Large intestine (tissue), 3 donors: ENCODE measurements at regions not wholly inside any gene's neighbourhood (a gene's known extent, or its start where the extent isn't known, plus 50 kb on each side); places are given as distances from the start of the nearest gene placed in this dataset.
"Not testable (repeated sequence)": the region's sequence is repeated elsewhere in the genome, so short reads cannot be mapped to it uniquely, and the experiment has no call there.

Experiments
- DNase-seq, 2 donors: peaks; one replicate each; pipeline versions ENCODE4 v3.0.0 to v3.0.0-alpha.2; 2013
- H3K27ac ChIP-seq: one replicate; pipeline ENCODE4 v1.5.1; 2013; ENCODE audit warnings: low read length
- H3K27me3 ChIP-seq: 2 replicates; pipeline ENCODE4 v1.6.1; 2013; ENCODE audit warnings: low read length; ENCODE audit not compliant: control insufficient read depth, insufficient read depth
- H3K36me3 ChIP-seq: 2 replicates; pipeline ENCODE4 v1.6.1; 2013; ENCODE audit warnings: low read length; ENCODE audit not compliant: control insufficient read depth, insufficient read depth
- H3K4me1 ChIP-seq: one replicate; pipeline ENCODE4 v1.6.1; 2013; ENCODE audit warnings: low read length; ENCODE audit not compliant: control insufficient read depth, insufficient read depth
- H3K4me3 ChIP-seq: one replicate; pipeline ENCODE4 v1.5.1; 2013; ENCODE audit warnings: low read length
- H3K9me3 ChIP-seq: one replicate; pipeline ENCODE4 v1.6.1; 2013; ENCODE audit warnings: mild to moderate bottlenecking, low read depth, low read length, moderate library complexity; ENCODE audit not compliant: control insufficient read depth
- WGBS: methylation state at CpG from one replicate; pipeline ENCODE4 v1.1.5; 2013; ENCODE audit warnings: low lambda C conversion rate; ENCODE audit not compliant: insufficient coverage; 5-methylcytosine and 5-hydroxymethylcytosine counted together

GRCh38 chr14:34300882-34301734, 160.9 kb downstream of the SPTSSA start:
- Histone ChIP-seq H3K9me3 (no peaks in the 10 kb centered on the region), H3K27ac (no peak overlapping the region), H3K4me1 (no peaks in the 10 kb centered on the region), H3K4me3 (no peak overlapping the region), H3K36me3 (no peaks in the 10 kb centered on the region), H3K27me3 (no peaks in the 10 kb centered on the region)
- no CpG with 5 or more reads among the region's 3 CpGs for WGBS
- no peak for DNase-seq

GRCh38 chr14:34300330-34300729, 161.7 kb downstream of the SPTSSA start:
- Histone ChIP-seq H3K36me3 (no peaks in the 10 kb centered on the region), H3K4me3 (no peak overlapping the region), H3K27ac (no peak overlapping the region), H3K27me3 (no peaks in the 10 kb centered on the region), H3K9me3 (no peaks in the 10 kb centered on the region), H3K4me1 (no peaks in the 10 kb centered on the region)
- no CpG with 5 or more reads among the region's 3 CpGs for WGBS
- no peak for DNase-seq

GRCh38 chr14:34299360-34299759, 162.7 kb downstream of the SPTSSA start:
- no peak for DNase-seq
- no CpG with 5 or more reads among the region's 3 CpGs for WGBS
- Histone ChIP-seq H3K9me3 (no peaks in the 10 kb centered on the region), H3K27ac (no peak overlapping the region), H3K4me3 (no peak overlapping the region), H3K4me1 (no peaks in the 10 kb centered on the region), H3K27me3 (no peaks in the 10 kb centered on the region), H3K36me3 (no peaks in the 10 kb centered on the region)

GRCh38 chr14:34297786-34298520, 164.1 kb downstream of the SPTSSA start:
- 17% methylated on average over 1 of the region's 6 CpGs for WGBS
- no peaks in the 10 kb centered on the region for H3K4me1 ChIP-seq

GRCh38 chr14:34283590-34283989, 178.4 kb downstream of the SPTSSA start:
- no peaks in the 10 kb centered on the region for H3K9me3 ChIP-seq
- no peaks in the 10 kb centered on the region for H3K27me3 ChIP-seq
- no peak for DNase-seq
- no peak overlapping the region for H3K4me3 ChIP-seq
- no peak overlapping the region for H3K27ac ChIP-seq
- no peaks in the 10 kb centered on the region for H3K36me3 ChIP-seq
- no peaks in the 10 kb centered on the region for H3K4me1 ChIP-seq

More at GRCh38 chr14:34297786-34298520, 164.1 kb downstream of the SPTSSA start:
- Histone ChIP-seq H3K4me3 (no peak overlapping the region), H3K9me3 (no peaks in the 10 kb centered on the region), H3K27ac (no peak overlapping the region), H3K36me3 (no peaks in the 10 kb centered on the region), H3K27me3 (peaks cover 4% of the 10 kb centered on the region)
- peak in 1 of 2 donors; percentile 14 for DNase-seq

- Histone ChIP-seq H3K27ac (no peak overlapping the region), H3K36me3 (no peaks in the 10 kb centered on the region), H3K4me1 (no peaks in the 10 kb centered on the region), H3K27me3 (no peaks in the 10 kb centered on the region), H3K9me3 (no peaks in the 10 kb centered on the region), H3K4me3 (no peak overlapping the region)
- no peak for DNase-seq
Measured at GRCh38 chr14:34277191-34277590, 184.8 kb downstream of the SPTSSA start.

- WGBS = no CpG with 5 or more reads among the region's 1 CpG
- Histone ChIP-seq H3K27ac (no peak overlapping the region), H3K4me1 (no peaks in the 10 kb centered on the region), H3K27me3 (no peaks in the 10 kb centered on the region), H3K9me3 (no peaks in the 10 kb centered on the region), H3K36me3 (no peaks in the 10 kb centered on the region), H3K4me3 (no peak overlapping the region)
- DNase-seq = no peak
Measured at GRCh38 chr14:34275530-34275929, 186.5 kb downstream of the SPTSSA start.

GRCh38 chr14:34275078-34275477, 187.0 kb downstream of the SPTSSA start:
- Histone ChIP-seq H3K9me3 (no peaks in the 10 kb centered on the region), H3K27me3 (no peaks in the 10 kb centered on the region), H3K27ac (no peak overlapping the region), H3K4me3 (no peak overlapping the region), H3K36me3 (no peaks in the 10 kb centered on the region), H3K4me1 (no peaks in the 10 kb centered on the region)
- no peak for DNase-seq
- WGBS = 89% methylated on average over 3 of the region's 4 CpGs

GRCh38 chr14:34273716-34274115, 188.3 kb downstream of the SPTSSA start:
- H3K27ac ChIP-seq, H3K4me1 ChIP-seq, DNase-seq, H3K27me3 ChIP-seq, H3K9me3 ChIP-seq, H3K36me3 ChIP-seq, H3K4me3 ChIP-seq: not testable (repeated sequence)
- no CpG with 5 or more reads among the region's 4 CpGs for WGBS

- Histone ChIP-seq H3K27ac (no peak overlapping the region), H3K36me3 (no peaks in the 10 kb centered on the region), H3K9me3 (no peaks in the 10 kb centered on the region), H3K4me1 (no peaks in the 10 kb centered on the region), H3K4me3 (no peak overlapping the region), H3K27me3 (peaks cover 6% of the 10 kb centered on the region)
- no CpG with 5 or more reads among the region's 5 CpGs for WGBS
- no peak for DNase-seq
Measured at GRCh38 chr14:34270361-34270760, 191.7 kb downstream of the SPTSSA start.
